ENCODE measurements at regions not wholly inside any gene's neighbourhood (a gene's known extent, or its start where the extent isn't known, plus 50 kb on each side); places are given as distances from the start of the nearest gene placed in this dataset.
"Not testable (repeated sequence)": the region's sequence is repeated elsewhere in the genome, so short reads cannot be mapped to it uniquely, and the experiment has no call there.

DNA sequence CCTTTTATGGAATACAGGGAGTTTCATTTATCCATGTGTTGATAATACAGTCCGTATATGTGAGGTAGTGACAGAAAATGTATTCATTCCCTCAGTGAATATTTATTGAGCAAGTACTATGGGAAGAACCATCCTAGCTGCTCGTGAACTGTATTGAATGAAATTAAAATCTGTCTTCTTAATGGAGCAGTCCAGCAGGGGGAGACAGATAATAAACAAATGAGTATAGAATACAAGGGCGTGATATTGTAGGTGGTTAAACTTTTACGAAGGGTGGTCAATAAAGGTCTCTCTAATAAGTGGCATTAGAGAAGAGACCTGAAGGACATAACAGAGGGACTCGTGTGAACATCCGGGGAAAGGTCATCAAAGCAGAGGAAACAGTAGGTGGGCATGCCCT is 62.7 kb upstream of the OSTN start:
- Histone ChIP-seq H3K4me3 (no peak overlapping the region), H3K36me3 (no peaks in the 10 kb centered on the region), H3K9me3 (no peaks in the 10 kb centered on the region), H3K27me3 (no peaks in the 10 kb centered on the region), H3K27ac (no peak overlapping the region), H3K4me1 (no peaks in the 10 kb centered on the region)
- TF ChIP-seq, protein P1, sequence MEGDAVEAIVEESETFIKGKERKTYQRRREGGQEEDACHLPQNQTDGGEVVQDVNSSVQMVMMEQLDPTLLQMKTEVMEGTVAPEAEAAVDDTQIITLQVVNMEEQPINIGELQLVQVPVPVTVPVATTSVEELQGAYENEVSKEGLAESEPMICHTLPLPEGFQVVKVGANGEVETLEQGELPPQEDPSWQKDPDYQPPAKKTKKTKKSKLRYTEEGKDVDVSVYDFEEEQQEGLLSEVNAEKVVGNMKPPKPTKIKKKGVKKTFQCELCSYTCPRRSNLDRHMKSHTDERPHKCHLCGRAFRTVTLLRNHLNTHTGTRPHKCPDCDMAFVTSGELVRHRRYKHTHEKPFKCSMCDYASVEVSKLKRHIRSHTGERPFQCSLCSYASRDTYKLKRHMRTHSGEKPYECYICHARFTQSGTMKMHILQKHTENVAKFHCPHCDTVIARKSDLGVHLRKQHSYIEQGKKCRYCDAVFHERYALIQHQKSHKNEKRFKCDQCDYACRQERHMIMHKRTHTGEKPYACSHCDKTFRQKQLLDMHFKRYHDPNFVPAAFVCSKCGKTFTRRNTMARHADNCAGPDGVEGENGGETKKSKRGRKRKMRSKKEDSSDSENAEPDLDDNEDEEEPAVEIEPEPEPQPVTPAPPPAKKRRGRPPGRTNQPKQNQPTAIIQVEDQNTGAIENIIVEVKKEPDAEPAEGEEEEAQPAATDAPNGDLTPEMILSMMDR (IDR thresholded peaks at IDR 0.05) = peak in 1 of 2 donors; percentile 53
- DNase-seq (ENCODE audit: low spot score) = no peak

DNA sequence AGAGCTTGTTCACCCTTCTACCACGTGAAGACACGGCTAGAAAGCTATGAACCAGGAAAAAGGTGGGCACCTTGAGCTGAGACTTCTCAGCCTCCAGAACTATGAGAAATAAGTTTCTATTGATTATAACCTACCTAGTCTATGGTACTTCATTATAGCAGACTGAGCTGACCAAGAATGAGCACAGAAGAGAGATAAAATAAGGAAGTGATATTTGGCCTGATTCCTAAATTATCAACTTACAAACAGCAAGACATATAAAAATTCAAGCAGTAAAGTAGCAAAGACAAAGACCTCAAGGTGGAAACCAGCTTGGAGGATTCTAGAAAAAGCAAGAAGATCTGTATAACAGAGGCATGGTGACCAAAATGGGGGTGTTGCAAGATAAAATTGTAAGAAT is 63.9 kb upstream of the OSTN start:
- no peaks in the 10 kb centered on the region for H3K27me3 ChIP-seq
- no peaks in the 10 kb centered on the region for H3K36me3 ChIP-seq
- DNase-seq (ENCODE audit: low spot score) = no peak
- H3K9me3 ChIP-seq = no peaks in the 10 kb centered on the region
- H3K4me1 ChIP-seq = no peaks in the 10 kb centered on the region
- no peak overlapping the region for H3K4me3 ChIP-seq
- no peak overlapping the region for H3K27ac ChIP-seq
- TF ChIP-seq, protein P1 (IDR thresholded peaks at IDR 0.05) = no peak

DNA sequence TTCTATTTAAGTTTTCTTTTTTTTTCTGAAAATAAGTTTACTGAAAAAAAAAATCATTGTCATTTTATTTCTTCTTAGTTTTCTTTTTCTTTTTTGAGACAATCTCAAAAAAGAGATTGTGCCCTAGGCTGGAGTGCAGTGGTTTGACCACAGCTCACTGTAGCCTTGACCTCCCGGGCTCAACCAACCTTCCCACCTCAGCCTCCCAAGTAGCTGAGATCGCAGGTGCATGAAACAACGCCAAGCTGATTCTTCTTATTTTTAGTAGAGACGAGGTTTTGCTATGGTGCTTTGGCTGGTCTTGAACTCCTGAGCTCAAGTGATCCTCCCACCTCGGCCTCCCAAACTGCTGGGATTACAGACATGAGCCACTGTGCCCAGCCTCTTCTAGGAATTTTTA is 65.7 kb upstream of the OSTN start:
- TF ChIP-seq, protein P1 (IDR thresholded peaks at IDR 0.05) = no peak
- no peak for DNase-seq (ENCODE audit: low spot score)
- Histone ChIP-seq H3K4me1 (no peaks in the 10 kb centered on the region), H3K9me3 (no peaks in the 10 kb centered on the region), H3K27ac (no peak overlapping the region), H3K27me3 (no peaks in the 10 kb centered on the region), H3K36me3 (no peaks in the 10 kb centered on the region), H3K4me3 (no peak overlapping the region)

DNA sequence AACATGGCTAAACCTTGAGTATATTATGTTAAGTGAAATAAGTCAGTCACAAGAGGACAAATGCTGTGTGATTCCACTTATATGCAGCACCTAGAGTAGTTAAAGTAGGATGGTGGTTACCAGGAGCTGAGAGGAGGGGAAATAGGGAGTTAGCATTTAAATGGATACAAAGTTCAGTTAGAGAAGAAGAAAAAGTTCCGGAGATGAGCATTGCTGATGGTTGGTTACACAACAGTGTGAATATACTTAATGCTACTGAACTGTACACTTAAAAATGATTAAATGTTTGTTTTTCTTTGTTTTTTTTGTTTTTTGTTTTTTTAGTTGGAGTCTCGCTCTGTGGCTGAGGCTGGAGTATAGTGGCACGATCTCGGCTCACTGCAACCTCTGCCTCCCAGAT is 67.7 kb upstream of the OSTN start:
- Histone ChIP-seq H3K27ac (no peak overlapping the region), H3K4me1 (no peaks in the 10 kb centered on the region)
- TF ChIP-seq, protein P1 (IDR thresholded peaks at IDR 0.05) = no peak

DNA sequence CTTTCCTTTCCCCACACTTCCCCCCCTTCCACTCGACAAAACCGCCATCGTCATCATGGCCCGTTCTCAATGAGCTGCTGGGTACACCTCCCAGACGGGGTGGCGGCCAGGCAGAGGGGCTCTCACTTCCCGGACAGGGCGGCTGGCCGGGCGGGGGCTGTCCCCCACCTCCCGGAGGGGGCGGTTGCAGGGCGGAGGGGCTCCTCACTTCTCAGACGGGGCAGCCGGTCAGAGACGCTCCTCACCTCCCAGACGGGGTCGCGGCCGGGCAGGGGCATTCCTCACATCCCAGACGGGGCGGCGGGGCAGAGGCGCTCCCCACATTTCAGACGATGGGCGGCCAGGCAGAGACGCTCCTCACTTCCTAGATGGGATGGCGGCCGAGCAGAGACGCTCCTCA is 74.2 kb upstream of the OSTN start:
- not testable (repeated sequence) for H3K27me3 ChIP-seq; DNase-seq (ENCODE audit: low spot score); H3K4me3 ChIP-seq; H3K4me1 ChIP-seq; H3K9me3 ChIP-seq; H3K27ac ChIP-seq; H3K36me3 ChIP-seq

More for the DNA sequence above, 67.7 kb upstream of the OSTN start:
- no peaks in the 10 kb centered on the region for H3K9me3 ChIP-seq
- H3K27me3 ChIP-seq = no peaks in the 10 kb centered on the region
- no peaks in the 10 kb centered on the region for H3K36me3 ChIP-seq
- DNase-seq (ENCODE audit: low spot score) = no peak
- H3K4me3 ChIP-seq = no peak overlapping the region

DNA sequence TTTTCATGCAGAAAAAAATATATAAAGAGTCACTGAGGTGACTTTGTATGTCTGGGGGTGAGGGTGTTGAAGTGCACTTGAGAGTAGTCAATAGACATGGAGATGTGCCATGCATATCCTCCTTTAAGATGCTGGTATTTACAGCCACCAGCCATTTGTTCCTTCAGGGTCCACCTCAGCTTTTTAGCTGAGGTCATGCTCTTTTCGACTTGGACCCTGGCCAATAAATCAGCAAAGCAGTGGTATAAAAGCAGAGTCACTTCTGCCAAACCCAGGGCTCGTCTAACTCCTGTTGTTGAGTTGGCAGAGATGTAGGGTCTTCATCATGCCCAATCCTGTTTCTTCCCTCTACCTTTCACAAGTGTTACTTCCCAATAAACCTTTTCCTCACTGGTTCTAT is 75.1 kb upstream of the OSTN start:
- Histone ChIP-seq H3K27ac (no peak overlapping the region), H3K4me3 (no peak overlapping the region), H3K36me3 (no peaks in the 10 kb centered on the region)

More for the DNA sequence above, 75.1 kb upstream of the OSTN start:
- Histone ChIP-seq H3K27me3 (no peaks in the 10 kb centered on the region), H3K4me1 (no peaks in the 10 kb centered on the region), H3K9me3 (no peaks in the 10 kb centered on the region)
- TF ChIP-seq, protein P1 (IDR thresholded peaks at IDR 0.05) = no peak
- no peak for DNase-seq (ENCODE audit: low spot score)

Measured in right atrium auricular region (tissue), 2 donors.